OCI-M1 (cell line): ENCODE measurements at regions not wholly inside any gene's neighbourhood (a gene's known extent, or its start where the extent isn't known, plus 50 kb on each side); places are given as distances from the start of the nearest gene placed in this dataset.
"Not testable (repeated sequence)": the region's sequence is repeated elsewhere in the genome, so short reads cannot be mapped to it uniquely, and the experiment has no call there.

ENCODE experiments used
- DNase-seq: peaks from one replicate; lab custom pipeline; 2025; lab: John Stamatoyannopoulos, UW

GRCh38 chr1:224791362-224791941, 138.0 kb upstream of the DNAH14 start:
- no peak for DNase-seq

GRCh38 chr1:224795591-224795990, 133.9 kb upstream of the DNAH14 start:
- no peak for DNase-seq

GRCh38 chr1:224799083-224799482, 130.4 kb upstream of the DNAH14 start:
- no peak for DNase-seq

GRCh38 chr1:224800486-224801119, 128.9 kb upstream of the DNAH14 start:
- DNase-seq, result no peak

GRCh38 chr1:224801844-224802490, 127.5 kb upstream of the DNAH14 start:
- no peak for DNase-seq

- DNase-seq, result no peak
These were observed 126.9 kb upstream of the DNAH14 start for GRCh38 chr1:224802617-224803016.

GRCh38 chr1:224804220-224804619, 125.3 kb upstream of the DNAH14 start:
- no peak for DNase-seq

GRCh38 chr1:224805889-224806288, 123.6 kb upstream of the DNAH14 start:
- no peak for DNase-seq

GRCh38 chr1:224809137-224809536, 120.3 kb upstream of the DNAH14 start:
- no peak for DNase-seq

- DNase-seq, result no peak
These were observed 119.9 kb upstream of the DNAH14 start for GRCh38 chr1:224809613-224810012.

- DNase-seq, result no peak
These were observed 117.9 kb upstream of the DNAH14 start for GRCh38 chr1:224811564-224811963.

GRCh38 chr1:224815647-224816046, 113.8 kb upstream of the DNAH14 start:
- DNase-seq, result no peak

GRCh38 chr1:224816062-224816461, 113.4 kb upstream of the DNAH14 start:
- DNase-seq, result no peak

GRCh38 chr1:224817382-224817781, 112.1 kb upstream of the DNAH14 start:
- DNase-seq, result no peak

GRCh38 chr1:224819861-224820260, 109.6 kb upstream of the DNAH14 start:
- DNase-seq, result no peak

- DNase-seq, result no peak
These were observed 109.1 kb upstream of the DNAH14 start for GRCh38 chr1:224820341-224820740.

- DNase-seq, result not testable (repeated sequence)
These were observed 107.7 kb upstream of the DNAH14 start for GRCh38 chr1:224821751-224822150.

GRCh38 chr1:224825525-224826000, 103.9 kb upstream of the DNAH14 start:
- DNase-seq, result no peak

- DNase-seq, result no peak
These were observed 100.8 kb upstream of the DNAH14 start for GRCh38 chr1:224828691-224829090.

- DNase-seq, result no peak
These were observed 98.0 kb upstream of the DNAH14 start for GRCh38 chr1:224831501-224831900.

- DNase-seq, result not testable (repeated sequence)
These were observed 89.7 kb upstream of the DNAH14 start for GRCh38 chr1:224839648-224840300.

- DNase-seq, result not testable (repeated sequence)
These were observed 87.7 kb upstream of the DNAH14 start for GRCh38 chr1:224841803-224842202.
